ENCODE measurements at regions not wholly inside any gene's neighbourhood (a gene's known extent, or its start where the extent isn't known, plus 50 kb on each side); places are given as distances from the start of the nearest gene placed in this dataset.

DNA sequence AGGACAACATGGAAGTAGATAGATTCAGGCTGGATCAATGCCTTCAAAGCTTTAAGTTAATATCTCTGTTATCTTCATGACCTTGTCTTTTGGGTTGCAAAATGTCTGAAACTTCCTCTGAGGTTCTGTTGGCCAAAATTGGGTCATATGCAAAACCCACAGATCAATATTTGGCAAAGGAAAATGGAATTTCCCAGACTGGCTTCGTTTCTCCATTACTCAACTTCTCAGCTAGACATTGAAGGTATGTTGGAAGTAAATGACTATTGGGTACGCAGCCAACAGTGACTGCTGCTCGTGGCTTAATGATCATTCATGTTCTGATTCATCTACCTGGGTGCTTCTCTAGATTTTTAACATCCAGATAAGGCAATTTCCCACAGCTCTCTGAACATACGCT lies 675.4 kb upstream of the SGO1 start:
- TF ChIP-seq, protein P1, sequence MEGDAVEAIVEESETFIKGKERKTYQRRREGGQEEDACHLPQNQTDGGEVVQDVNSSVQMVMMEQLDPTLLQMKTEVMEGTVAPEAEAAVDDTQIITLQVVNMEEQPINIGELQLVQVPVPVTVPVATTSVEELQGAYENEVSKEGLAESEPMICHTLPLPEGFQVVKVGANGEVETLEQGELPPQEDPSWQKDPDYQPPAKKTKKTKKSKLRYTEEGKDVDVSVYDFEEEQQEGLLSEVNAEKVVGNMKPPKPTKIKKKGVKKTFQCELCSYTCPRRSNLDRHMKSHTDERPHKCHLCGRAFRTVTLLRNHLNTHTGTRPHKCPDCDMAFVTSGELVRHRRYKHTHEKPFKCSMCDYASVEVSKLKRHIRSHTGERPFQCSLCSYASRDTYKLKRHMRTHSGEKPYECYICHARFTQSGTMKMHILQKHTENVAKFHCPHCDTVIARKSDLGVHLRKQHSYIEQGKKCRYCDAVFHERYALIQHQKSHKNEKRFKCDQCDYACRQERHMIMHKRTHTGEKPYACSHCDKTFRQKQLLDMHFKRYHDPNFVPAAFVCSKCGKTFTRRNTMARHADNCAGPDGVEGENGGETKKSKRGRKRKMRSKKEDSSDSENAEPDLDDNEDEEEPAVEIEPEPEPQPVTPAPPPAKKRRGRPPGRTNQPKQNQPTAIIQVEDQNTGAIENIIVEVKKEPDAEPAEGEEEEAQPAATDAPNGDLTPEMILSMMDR (IDR thresholded peaks at IDR 0.05; ENCODE audit: low read depth, low read length) = no peak
- no peaks in the 10 kb centered on the region for H3K36me3 ChIP-seq
- H3K4me3 ChIP-seq (ENCODE audit: low read depth, low read length) = no peak overlapping the region
- H3K4me1 ChIP-seq = no peaks in the 10 kb centered on the region
- H3K9me3 ChIP-seq = no peaks in the 10 kb centered on the region
- H3K27me3 ChIP-seq = no peaks in the 10 kb centered on the region
- DNase-seq = no peak

DNA sequence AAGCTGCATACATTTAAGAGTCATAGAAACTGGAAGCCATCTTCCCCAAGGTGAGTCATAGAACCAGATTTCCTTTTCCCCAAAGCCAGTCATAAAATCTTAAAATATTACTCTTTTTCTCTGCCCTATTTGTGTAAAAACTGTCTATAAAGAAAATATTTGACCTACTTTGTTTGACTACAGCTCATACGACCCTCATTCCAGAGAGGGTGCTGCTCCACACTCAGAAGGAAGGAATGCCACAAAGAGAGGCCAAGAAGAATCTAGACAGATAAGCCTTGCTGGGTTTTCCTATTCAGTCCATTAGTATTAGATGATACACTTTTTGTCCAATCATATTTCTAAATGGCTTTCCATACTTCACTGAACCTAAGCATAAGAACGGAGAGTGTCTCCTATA lies 671.6 kb upstream of the SGO1 start:
- Histone ChIP-seq H3K4me1 (no peaks in the 10 kb centered on the region), H3K27me3 (no peaks in the 10 kb centered on the region), H3K9me3 (no peaks in the 10 kb centered on the region), H3K36me3 (no peaks in the 10 kb centered on the region), H3K4me3 (ENCODE audit: low read depth, low read length) (no peak overlapping the region)
- TF ChIP-seq, protein P1 (IDR thresholded peaks at IDR 0.05; ENCODE audit: low read depth, low read length) = no peak
- no peak for DNase-seq

DNA sequence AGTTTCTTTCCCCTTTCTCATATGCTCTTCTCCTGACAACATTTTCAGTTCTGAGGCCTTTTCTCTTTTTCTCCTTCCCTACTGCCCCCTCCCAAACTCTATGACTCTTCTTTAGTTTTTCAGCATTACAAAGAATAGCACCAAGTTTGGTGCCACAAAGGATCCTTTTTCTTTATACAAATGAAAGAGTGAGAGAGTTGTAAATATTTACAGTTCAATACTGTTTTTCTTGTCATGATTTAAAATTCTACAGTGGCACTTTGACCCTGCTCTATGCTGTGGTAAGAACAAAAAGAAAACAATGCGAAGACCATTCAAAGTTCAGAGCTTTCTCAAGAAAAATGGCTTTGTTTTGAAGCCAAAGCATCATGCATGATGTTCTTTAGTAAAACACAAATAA lies 667.9 kb upstream of the SGO1 start:
- Histone ChIP-seq H3K36me3 (no peaks in the 10 kb centered on the region), H3K27me3 (no peaks in the 10 kb centered on the region), H3K9me3 (no peaks in the 10 kb centered on the region), H3K4me1 (no peaks in the 10 kb centered on the region), H3K4me3 (ENCODE audit: low read depth, low read length) (no peak overlapping the region)
- TF ChIP-seq, protein P1 (IDR thresholded peaks at IDR 0.05; ENCODE audit: low read depth, low read length) = no peak
- no peak for DNase-seq

DNA sequence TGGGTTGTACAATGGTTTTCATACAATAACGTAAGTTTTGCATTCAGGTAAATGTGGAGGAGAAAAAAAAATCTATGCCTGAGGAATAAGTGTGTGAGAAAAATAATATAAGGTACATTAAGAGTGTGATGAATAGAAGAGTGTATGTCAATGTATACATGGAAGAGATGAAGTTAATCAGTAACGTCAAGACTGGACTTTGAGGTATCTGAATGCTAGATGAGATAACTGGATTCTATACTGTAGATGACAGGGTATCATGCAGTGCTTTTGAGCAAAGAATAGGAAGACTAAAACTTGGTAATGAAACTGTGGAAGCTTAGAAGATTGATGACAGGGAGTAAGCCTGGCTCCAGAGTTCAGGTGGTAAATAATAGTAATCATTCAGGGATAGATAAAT lies 666.7 kb upstream of the SGO1 start:
- no peaks in the 10 kb centered on the region for H3K27me3 ChIP-seq
- H3K9me3 ChIP-seq = no peaks in the 10 kb centered on the region
- TF ChIP-seq, protein P1 (IDR thresholded peaks at IDR 0.05; ENCODE audit: low read depth, low read length) = no peak
- DNase-seq = no peak
- no peaks in the 10 kb centered on the region for H3K36me3 ChIP-seq
- no peak overlapping the region for H3K4me3 ChIP-seq (ENCODE audit: low read depth, low read length)
- H3K4me1 ChIP-seq = no peaks in the 10 kb centered on the region

DNA sequence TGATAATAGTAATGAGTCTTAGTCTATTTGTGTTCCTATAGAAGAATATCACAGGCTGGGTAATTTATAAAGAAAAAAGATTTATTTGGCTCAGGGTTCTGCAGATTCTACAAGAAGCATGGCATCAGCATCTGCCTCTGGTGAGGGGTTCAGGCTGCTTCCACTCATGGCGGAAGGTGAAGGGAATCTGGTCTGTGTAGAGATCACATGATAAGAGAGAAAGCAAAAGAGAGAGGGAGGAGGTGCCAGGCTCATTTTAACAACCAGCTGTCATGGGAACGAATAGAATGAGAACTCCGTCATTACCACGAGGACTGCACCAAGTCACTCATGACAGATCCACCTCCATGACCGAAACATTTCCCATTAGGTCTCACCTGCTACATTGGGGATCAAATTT lies 664.0 kb upstream of the SGO1 start:
- Histone ChIP-seq H3K4me3 (ENCODE audit: low read depth, low read length) (no peak overlapping the region), H3K4me1 (no peaks in the 10 kb centered on the region), H3K27me3 (no peaks in the 10 kb centered on the region), H3K9me3 (no peaks in the 10 kb centered on the region), H3K36me3 (no peaks in the 10 kb centered on the region)
- TF ChIP-seq, protein P1 (IDR thresholded peaks at IDR 0.05; ENCODE audit: low read depth, low read length) = no peak
- no peak for DNase-seq

DNA sequence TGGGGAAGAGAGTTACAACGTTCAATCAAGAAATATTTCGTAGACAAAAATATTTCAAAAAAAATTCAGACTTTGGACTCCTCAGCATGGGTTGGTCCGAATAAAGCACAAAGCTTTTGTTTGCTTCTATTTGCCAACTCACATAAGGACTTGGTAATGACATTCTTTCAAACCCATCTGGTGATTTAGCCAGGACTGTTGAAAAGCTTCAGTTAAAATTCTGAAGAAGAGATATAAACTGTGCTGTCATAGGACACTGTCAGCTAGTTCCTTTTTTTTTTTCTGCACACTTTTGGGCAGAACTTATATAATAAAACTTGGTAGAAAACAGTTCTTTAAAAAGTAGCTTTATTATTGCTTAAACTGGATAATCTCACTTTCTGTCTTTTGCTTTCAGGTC lies 660.8 kb upstream of the SGO1 start:
- DNase-seq = no peak
- no peaks in the 10 kb centered on the region for H3K27me3 ChIP-seq
- H3K4me3 ChIP-seq (ENCODE audit: low read depth, low read length) = no peak overlapping the region
- no peaks in the 10 kb centered on the region for H3K4me1 ChIP-seq
- no peaks in the 10 kb centered on the region for H3K9me3 ChIP-seq
- H3K36me3 ChIP-seq = no peaks in the 10 kb centered on the region
- TF ChIP-seq, protein P1 (IDR thresholded peaks at IDR 0.05; ENCODE audit: low read depth, low read length) = no peak

All from BE2C (cell line).